K562 (cell line): ENCODE measurements at regions not wholly inside any gene's neighbourhood (a gene's known extent, or its start where the extent isn't known, plus 50 kb on each side); places are given as distances from the start of the nearest gene placed in this dataset.

Experiments used
- ATAC-seq: fragments of 200-7000 bp; cut with Tn5 transposase; 3 replicates; pipeline ENCODE4 v1.9.1; 2020; ENCODE audit warnings: moderate library complexity
- BruUV-seq: library from RNA; stranded (reverse); fragments of 400-500 nt; replicated peaks from 2 replicates; lab custom pipeline; 2021; lab: Mats Ljungman, UMichigan
- CTCF ChIA-PET: fragments of 300-600 bp; formaldehyde crosslinking; extraction: SDS; loops from one replicate; lab custom pipeline; 2021; ENCODE audit warnings: low intra/inter-chr PET ratio; lab: Yijun Ruan, JAX
- POLR2A ChIA-PET: fragments of 300-600, 350-650 bp; sonication (Branson Sonifier 250); formaldehyde crosslinking; extraction: SDS; loops from one replicate; lab custom pipeline; 2021; ENCODE audit warnings: antibody characterized with exemption, inconsistent platforms; lab: Yijun Ruan, JAX
- DNase-seq, 4 experiments: peaks; one replicate each; pipeline versions ENCODE4 v3.0.0 to v3.0.0-alpha.2; 2011 to 2018; ENCODE audit warnings: low spot score in 3 of 4, mixed read lengths in 3 of 4; ENCODE audit errors: extremely low read depth in 1 of 4
- FAIRE-seq: peaks from 2 replicates; lab custom pipeline; 2011; peaks lifted over from hg19 to GRCh38; lab: Jason Lieb, UNC
- H2AFZ ChIP-seq: 2 replicates; pipeline ENCODE4 v1.6.0; 2011; ENCODE audit warnings: low read depth, low read length, control low read depth, inconsistent platforms
- H3K27ac ChIP-seq: fragments of 200-600 bp; 3 replicates; pipeline ENCODE4 v1.8.0; 2011; ENCODE audit warnings: low read depth, mild to moderate bottlenecking, control low read depth, inconsistent platforms, low read length, moderate library complexity, mixed read lengths; ENCODE audit errors: extremely low read depth
- H3K27me3 ChIP-seq, 2 experiments: fragments of 300-600 bp in 1 of 2; 2 replicates in 1 of 2; 3 replicates in 1 of 2; pipeline versions ENCODE4 v1.6.0 to v1.8.0; 2011; ENCODE audit warnings: inconsistent platforms in 2 of 2, low read length in 2 of 2, mild to moderate bottlenecking in 1 of 2, mixed read lengths in 1 of 2, moderate library complexity in 1 of 2; ENCODE audit not compliant: control insufficient read depth in 2 of 2, insufficient read depth in 2 of 2
- H3K36me3 ChIP-seq: fragments of 300-600 bp; 3 replicates; pipeline ENCODE4 v1.8.0; 2011; ENCODE audit warnings: mild to moderate bottlenecking, low read length, inconsistent platforms; ENCODE audit not compliant: control insufficient read depth, insufficient read depth
- H3K4me1 ChIP-seq, 2 experiments: fragments of 200-600 bp in 1 of 2; replicated peaks in 1 of 2; 2 replicates in 1 of 2; 3 replicates in 1 of 2; pipeline versions ENCODE4 v1.5.1 to v1.8.0; 2011; ENCODE audit warnings: inconsistent platforms in 2 of 2, low read length in 2 of 2, mild to moderate bottlenecking in 1 of 2, mixed read lengths in 1 of 2, moderate library complexity in 1 of 2; ENCODE audit not compliant: control insufficient read depth in 2 of 2, insufficient read depth in 2 of 2
- H3K4me2 ChIP-seq: 2 replicates; pipeline ENCODE4 v1.6.1; 2011; ENCODE audit warnings: low read length, control low read depth, inconsistent platforms, mixed read lengths; ENCODE audit not compliant: insufficient read depth
- H3K4me3 ChIP-seq: fragments of 200-600 bp; sonication (generic), shearing (Covaris generic); 2 replicates; pipeline ENCODE4 v1.5.1; 2016; ENCODE audit warnings: control low read depth, inconsistent platforms
- H3K79me2 ChIP-seq: fragments of 200-600 bp; 3 replicates; pipeline ENCODE4 v1.8.0; 2011; ENCODE audit warnings: low read length, inconsistent platforms; ENCODE audit not compliant: control insufficient read depth, insufficient read depth
- H3K9ac ChIP-seq, 2 experiments: 2 replicates each; pipeline versions ENCODE4 v1.6.0 to v1.6.1; 2011; ENCODE audit warnings: low read depth in 2 of 2, low read length in 2 of 2, control low read depth in 1 of 2, inconsistent platforms in 1 of 2, mild to moderate bottlenecking in 1 of 2, mixed read lengths in 1 of 2; ENCODE audit not compliant: insufficient read depth in 1 of 2
- H3K9me1 ChIP-seq: one replicate; pipeline ENCODE4 v1.6.0; 2011; ENCODE audit warnings: inconsistent platforms, mild to moderate bottlenecking, low read length, moderate library complexity; ENCODE audit not compliant: control insufficient read depth, insufficient read depth
- H3K9me3 ChIP-seq: replicated peaks from 2 replicates; pipeline ENCODE4 v1.5.1; 2011; ENCODE audit warnings: low read depth, low read length, inconsistent platforms; ENCODE audit not compliant: control insufficient read depth, insufficient read depth
- H4K20me1 ChIP-seq: replicated peaks from 2 replicates; pipeline ENCODE4 v1.6.1; 2011; ENCODE audit warnings: low read length, inconsistent platforms, mixed read lengths; ENCODE audit not compliant: control insufficient read depth, insufficient read depth
- NR3C1 ChIP-seq: sonication (generic); formaldehyde crosslinking; IDR thresholded peaks from 2 replicates; pipeline ENCODE4 v1.8.1; 2022; ENCODE audit warnings: missing genetic modification reagents
- NR4A1 ChIP-seq, 2 experiments: fragments of 250-450 bp in 1 of 2; fragments of 450-650 bp in 1 of 2; sonication (Bioruptor Pico) in 1 of 2; IDR thresholded peaks; 2 replicates each; pipeline versions ENCODE4 v1.4.0 to v1.6.1; 2016 to 2020; ENCODE audit warnings: mild to moderate bottlenecking in 2 of 2, missing compliant biosample characterization in 1 of 2, missing genetic modification characterization in 1 of 2, moderate library complexity in 1 of 2
- RBM39 ChIP-seq: fragments of 200-400 bp; formaldehyde crosslinking; optimal IDR thresholded peaks from 2 replicates; pipeline ENCODE3; 2018; ENCODE audit warnings: low read depth, low read length
- ZNF780A ChIP-seq: fragments of 250-450 bp; sonication (Bioruptor Pico); IDR thresholded peaks from 2 replicates; pipeline ENCODE4 v1.5.0; 2021; ENCODE audit warnings: mild to moderate bottlenecking
- WGBS: fragments of 100-300 bp; shearing (Covaris generic); methylation state at CpG from one replicate; pipeline ENCODE4 v1.1.6; 2016; ENCODE audit warnings: low coverage, mixed read lengths; ENCODE audit not compliant: insufficient coverage; ENCODE audit errors: missing lambda C conversion rate; 5-methylcytosine and 5-hydroxymethylcytosine counted together
- in situ Hi-C: fragments of 300-500 bp; cut with MboI; formaldehyde crosslinking; loops from 4 replicates; pipeline ENCODE4 v1.15.0; 2018; ENCODE audit warnings: inconsistent platforms, mixed read lengths
- intact Hi-C: fragments of 100-400 bp; cut with micrococcal nuclease; formaldehyde crosslinking; loops from 2 replicates; pipeline ENCODE4 v1.14.2; 2022
- TF ChIP-seq, protein P1 (sequence below): fragments of 150-350 bp; conservative IDR thresholded peaks from 2 replicates; pipeline ENCODE4 v1.6.1; 2014; ENCODE audit warnings: low read length

DNA sequence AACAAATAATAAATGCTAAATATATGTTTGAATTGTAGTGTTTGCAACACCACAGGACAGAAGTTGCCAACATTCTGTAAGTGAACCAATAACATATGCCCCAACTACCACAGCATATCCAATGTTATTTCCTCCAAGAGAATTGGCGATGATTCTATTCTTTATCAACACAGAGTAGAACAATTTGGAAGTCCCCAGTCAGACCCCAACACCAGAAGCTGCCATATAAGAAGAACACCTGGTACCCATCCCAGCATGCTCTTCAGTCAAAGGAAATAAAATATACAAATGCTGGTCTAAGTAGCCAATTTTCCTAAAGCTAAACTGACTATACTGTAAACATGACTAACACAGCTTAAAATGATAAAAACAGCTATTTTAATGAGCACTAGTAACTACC lies 145.7 kb downstream of the KLF12 start:
- no peaks in the 10 kb centered on the region for H3K9me1 ChIP-seq
- H2AFZ ChIP-seq, result no peak overlapping the region
- H4K20me1 ChIP-seq, result no peaks in the 10 kb centered on the region
- H3K9me3 ChIP-seq, result no peaks in the 10 kb centered on the region
- no peaks in the 10 kb centered on the region for H3K4me1 ChIP-seq
- no peak overlapping the region for H3K27ac ChIP-seq
- in situ Hi-C loops, result no loop called here
- DNase-seq (no peak), FAIRE-seq (no peak), ATAC-seq (no peak)
- H3K27me3 ChIP-seq, result no peaks in the 10 kb centered on the region
- TF ChIP-seq ZNF780A (CRISPR knock-in tag) (no peak), NR3C1 (CRISPR knock-in tag) (no peak), NR4A1 (CRISPR knock-in tag; IDR thresholded peaks at IDR 0.05) (no peak), NR4A1 (tag; IDR thresholded peaks at IDR 0.05) (no peak), RBM39 (no peak)
- TF ChIP-seq, protein P1, sequence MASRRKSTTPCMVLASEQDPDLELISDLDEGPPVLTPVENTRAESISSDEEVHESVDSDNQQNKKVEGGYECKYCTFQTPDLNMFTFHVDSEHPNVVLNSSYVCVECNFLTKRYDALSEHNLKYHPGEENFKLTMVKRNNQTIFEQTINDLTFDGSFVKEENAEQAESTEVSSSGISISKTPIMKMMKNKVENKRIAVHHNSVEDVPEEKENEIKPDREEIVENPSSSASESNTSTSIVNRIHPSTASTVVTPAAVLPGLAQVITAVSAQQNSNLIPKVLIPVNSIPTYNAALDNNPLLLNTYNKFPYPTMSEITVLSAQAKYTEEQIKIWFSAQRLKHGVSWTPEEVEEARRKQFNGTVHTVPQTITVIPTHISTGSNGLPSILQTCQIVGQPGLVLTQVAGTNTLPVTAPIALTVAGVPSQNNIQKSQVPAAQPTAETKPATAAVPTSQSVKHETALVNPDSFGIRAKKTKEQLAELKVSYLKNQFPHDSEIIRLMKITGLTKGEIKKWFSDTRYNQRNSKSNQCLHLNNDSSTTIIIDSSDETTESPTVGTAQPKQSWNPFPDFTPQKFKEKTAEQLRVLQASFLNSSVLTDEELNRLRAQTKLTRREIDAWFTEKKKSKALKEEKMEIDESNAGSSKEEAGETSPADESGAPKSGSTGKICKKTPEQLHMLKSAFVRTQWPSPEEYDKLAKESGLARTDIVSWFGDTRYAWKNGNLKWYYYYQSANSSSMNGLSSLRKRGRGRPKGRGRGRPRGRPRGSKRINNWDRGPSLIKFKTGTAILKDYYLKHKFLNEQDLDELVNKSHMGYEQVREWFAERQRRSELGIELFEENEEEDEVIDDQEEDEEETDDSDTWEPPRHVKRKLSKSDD, result no peak
- intact Hi-C loops, result no loop called here
- no peaks in the 10 kb centered on the region for H3K36me3 ChIP-seq
- WGBS, result 0% methylated on average over 1 of the region's 1 CpG
- no peak overlapping the region for H3K4me2 ChIP-seq
- no peak overlapping the region for H3K9ac ChIP-seq
- ChIA-PET CTCF (no interaction called here), POLR2A (no interaction called here)
- BruUV-seq, result no TSS peak
- H3K79me2 ChIP-seq, result no peaks in the 10 kb centered on the region
- H3K4me3 ChIP-seq, result no peak overlapping the region
